Mesodermal cell (in vitro differentiated cells): ENCODE measurements at regions not wholly inside any gene's neighbourhood (a gene's known extent, or its start where the extent isn't known, plus 50 kb on each side); places are given as distances from the start of the nearest gene placed in this dataset.
A peak's percentile ranks its signal among the peaks of the same experiment; 100 is the strongest.

Experiments
- H3K27ac ChIP-seq: 2 replicates; pipeline ENCODE4 v1.7.0; 2013; ENCODE audit warnings: mild to moderate bottlenecking, low read depth, low read length, moderate library complexity; ENCODE audit not compliant: severe bottlenecking
- H3K36me3 ChIP-seq: 2 replicates; pipeline ENCODE4 v1.7.1; 2013; ENCODE audit warnings: mild to moderate bottlenecking, low read length, moderate library complexity; ENCODE audit not compliant: control insufficient read depth, insufficient read depth
- H3K4me1 ChIP-seq: one replicate; pipeline ENCODE4 v1.7.1; 2013; ENCODE audit warnings: mild to moderate bottlenecking, low read length; ENCODE audit not compliant: insufficient read depth, control insufficient read depth, poor library complexity, severe bottlenecking
- H3K4me3 ChIP-seq: 2 replicates; pipeline ENCODE4 v1.7.0; 2013; ENCODE audit warnings: low read length, control low read depth, mild to moderate bottlenecking; ENCODE audit not compliant: insufficient read depth, poor library complexity, severe bottlenecking; ENCODE audit errors: extremely low read depth
- H3K9me3 ChIP-seq: 2 replicates; pipeline ENCODE4 v1.7.1; 2013; ENCODE audit warnings: mild to moderate bottlenecking, low read length, moderate library complexity; ENCODE audit not compliant: control insufficient read depth
- WGBS, 2 experiments: methylation state at CpG; one replicate each; pipeline ENCODE4 v1.1.5; 2013; ENCODE audit warnings: missing lambda C conversion rate in 2 of 2; ENCODE audit not compliant: insufficient coverage in 2 of 2; 5-methylcytosine and 5-hydroxymethylcytosine counted together

GRCh38 chr20:16942756-16943155 is 194.6 kb downstream of the OTOR start:
- WGBS, 2 experiments: 100% methylated on average over 1 to 2 of the region's 2 CpGs
- no peak overlapping the region for H3K4me3 ChIP-seq

GRCh38 chr20:16944745-16945144 is 196.6 kb downstream of the OTOR start:
- 20% methylated on average over 1 of the region's 2 CpGs; no CpG with 5 or more reads in 1 of the 2 experiments for WGBS, 2 experiments
- Histone ChIP-seq H3K4me3 (no peak overlapping the region), H3K27ac (peak overlapping the region; percentile 83), H3K4me1 (peaks cover 11% of the 10 kb centered on the region), H3K9me3 (peaks cover 7% of the 10 kb centered on the region), H3K36me3 (no peaks in the 10 kb centered on the region)

More at GRCh38 chr20:16942756-16943155, 194.6 kb downstream of the OTOR start:
- H3K36me3 ChIP-seq: no peaks in the 10 kb centered on the region
- H3K4me1 ChIP-seq: peaks cover 9% of the 10 kb centered on the region
- H3K9me3 ChIP-seq: no peaks in the 10 kb centered on the region
- H3K27ac ChIP-seq: no peak overlapping the region

DNA sequence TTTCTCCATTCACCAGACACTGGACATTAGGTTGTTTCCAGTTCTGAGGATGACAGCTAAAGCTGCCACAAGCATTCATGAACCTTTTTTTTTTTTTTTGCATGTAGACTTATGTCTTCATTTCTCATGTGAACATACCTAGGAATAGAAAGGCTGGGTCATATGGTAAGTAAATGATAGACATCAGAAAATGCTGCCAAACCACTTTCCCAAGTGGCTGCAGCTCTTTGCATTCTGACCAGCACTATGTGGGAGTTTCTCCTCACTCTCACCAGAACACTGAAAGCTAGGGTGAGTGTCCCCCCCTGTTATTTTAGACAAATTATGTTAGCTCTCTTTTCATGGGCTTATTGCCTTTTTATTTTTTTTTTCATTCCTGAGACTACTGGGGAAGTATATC is 197.5 kb downstream of the OTOR start:
- Histone ChIP-seq H3K36me3 (no peaks in the 10 kb centered on the region), H3K4me1 (peaks cover 11% of the 10 kb centered on the region), H3K27ac (no peak overlapping the region), H3K4me3 (no peak overlapping the region), H3K9me3 (peaks cover 11% of the 10 kb centered on the region)

- Histone ChIP-seq H3K4me1 (peaks cover 11% of the 10 kb centered on the region), H3K9me3 (peaks cover 11% of the 10 kb centered on the region), H3K36me3 (no peaks in the 10 kb centered on the region), H3K27ac (no peak overlapping the region), H3K4me3 (no peak overlapping the region)
- 89 to 93% methylated on average over 1 of the region's 2 CpGs for WGBS, 2 experiments
Measured at GRCh38 chr20:16946097-16946496, 197.9 kb downstream of the OTOR start.

- H3K4me3 ChIP-seq: no peak overlapping the region
- no peak overlapping the region for H3K27ac ChIP-seq
- peaks cover 11% of the 10 kb centered on the region for H3K9me3 ChIP-seq
- H3K36me3 ChIP-seq: no peaks in the 10 kb centered on the region
- peaks cover 11% of the 10 kb centered on the region for H3K4me1 ChIP-seq
- WGBS, 2 experiments: 80% methylated on average over 1 of the region's 2 CpGs; no CpG with 5 or more reads in 1 of the 2 experiments
Measured at GRCh38 chr20:16947479-16947878, 199.3 kb downstream of the OTOR start.

DNA sequence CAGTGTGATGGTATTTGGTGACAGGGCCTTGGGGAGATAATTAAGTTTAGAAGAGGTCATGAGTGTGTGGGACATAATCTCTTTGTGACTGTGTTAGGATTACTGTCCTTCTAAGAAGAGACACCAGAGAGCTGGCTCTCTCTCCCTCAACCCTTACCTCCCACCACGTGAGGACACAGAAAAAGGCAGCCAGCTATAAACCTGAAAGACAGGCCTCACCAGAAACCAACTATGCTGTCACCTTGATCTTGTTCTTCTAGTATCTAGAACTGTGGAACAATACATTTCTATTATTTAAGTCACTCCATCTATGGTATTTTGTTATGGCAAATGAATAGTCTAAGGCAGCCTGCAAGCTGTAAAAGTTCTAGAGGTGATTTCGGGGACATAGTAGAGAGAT is 203.7 kb downstream of the OTOR start:
- Histone ChIP-seq H3K27ac (no peak overlapping the region), H3K9me3 (peaks cover 11% of the 10 kb centered on the region), H3K4me3 (no peak overlapping the region), H3K4me1 (peaks cover 30% of the 10 kb centered on the region), H3K36me3 (no peaks in the 10 kb centered on the region)
- WGBS, 2 experiments: 100% methylated on average over 1 of the region's 2 CpGs

DNA sequence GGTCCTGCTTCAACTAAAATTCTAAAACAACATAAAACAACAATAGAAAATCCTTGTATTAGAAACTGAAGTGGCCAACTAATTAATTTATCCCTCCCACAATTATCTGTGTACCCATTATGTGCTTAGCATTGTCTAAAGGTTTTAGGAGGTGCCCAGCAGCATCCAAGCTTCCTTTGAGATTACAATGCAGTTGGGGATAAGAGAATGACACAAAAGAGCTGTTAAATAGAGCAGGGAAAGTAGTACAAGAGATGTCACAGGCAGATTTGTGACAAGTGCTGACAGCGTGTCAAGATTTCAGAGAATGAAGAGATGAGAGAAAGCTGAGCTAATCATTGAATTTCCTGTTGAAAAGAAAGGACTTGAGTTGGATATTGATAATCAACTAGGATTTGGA is 204.8 kb downstream of the OTOR start:
- peak overlapping the region; percentile 81 for H3K27ac ChIP-seq
- H3K4me1 ChIP-seq: peaks cover 20% of the 10 kb centered on the region
- peaks cover 11% of the 10 kb centered on the region for H3K9me3 ChIP-seq
- 88 to 90% methylated on average over 1 of the region's 1 CpG for WGBS, 2 experiments
- no peaks in the 10 kb centered on the region for H3K36me3 ChIP-seq
- H3K4me3 ChIP-seq: no peak overlapping the region

GRCh38 chr20:16953858-16954257 is 205.7 kb downstream of the OTOR start:
- peaks cover 11% of the 10 kb centered on the region for H3K9me3 ChIP-seq
- H3K36me3 ChIP-seq: no peaks in the 10 kb centered on the region
- no peak overlapping the region for H3K4me3 ChIP-seq
- 67 to 68% methylated on average over 3 to 4 of the region's 4 CpGs for WGBS, 2 experiments
- H3K4me1 ChIP-seq: peaks cover 20% of the 10 kb centered on the region
- peak overlapping the region; percentile 81 for H3K27ac ChIP-seq

DNA sequence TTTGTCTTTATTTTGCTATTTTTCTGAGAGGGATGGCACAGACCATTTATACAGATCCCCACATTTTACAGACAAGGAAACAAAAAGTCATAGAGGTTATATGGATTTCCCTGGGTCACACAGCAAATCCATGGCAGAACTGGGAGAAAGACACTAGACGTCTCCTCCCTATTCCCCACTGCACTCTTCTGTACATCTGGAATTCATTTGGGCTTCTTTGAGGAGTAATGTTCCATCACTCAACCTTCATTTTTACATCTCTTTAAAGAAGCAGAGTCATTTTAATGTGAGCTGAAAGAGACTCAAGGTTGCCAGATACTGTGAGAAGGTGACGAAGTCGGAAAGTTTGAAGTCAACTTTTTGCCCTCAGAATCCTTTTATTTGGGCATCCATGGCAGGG is 207.3 kb downstream of the OTOR start:
- Histone ChIP-seq H3K4me1 (peaks cover 20% of the 10 kb centered on the region), H3K36me3 (no peaks in the 10 kb centered on the region), H3K9me3 (no peaks in the 10 kb centered on the region), H3K4me3 (no peak overlapping the region), H3K27ac (no peak overlapping the region)
- 86 to 100% methylated on average over 2 to 3 of the region's 3 CpGs for WGBS, 2 experiments

- no peaks in the 10 kb centered on the region for H3K36me3 ChIP-seq
- H3K4me3 ChIP-seq: no peak overlapping the region
- H3K27ac ChIP-seq: no peak overlapping the region
- peaks cover 3% of the 10 kb centered on the region for H3K9me3 ChIP-seq
- peaks cover 20% of the 10 kb centered on the region for H3K4me1 ChIP-seq
- no CpG with 5 or more reads among the region's 3 CpGs for WGBS, 2 experiments
Measured at GRCh38 chr20:16955971-16956370, 207.8 kb downstream of the OTOR start.

DNA sequence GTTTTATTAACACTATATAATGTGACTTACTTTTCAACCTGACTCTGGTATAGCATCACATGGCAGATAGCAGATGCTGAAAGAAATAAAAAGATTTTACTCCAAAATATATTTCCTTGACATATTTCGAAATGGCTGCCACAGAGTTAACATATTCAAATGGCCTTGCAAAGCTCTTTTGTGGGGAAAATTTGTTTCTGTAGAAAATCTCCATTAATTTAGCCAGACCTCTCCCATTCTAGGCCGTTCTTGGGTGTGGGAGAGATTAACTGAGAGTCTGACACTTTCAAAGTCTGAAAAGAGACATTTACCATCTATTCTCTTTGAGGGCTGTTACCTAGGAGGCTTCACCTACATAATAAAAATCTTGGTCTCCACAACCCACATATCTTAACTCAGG is 217.2 kb downstream of the OTOR start:
- Histone ChIP-seq H3K4me3 (no peak overlapping the region), H3K9me3 (peaks cover 5% of the 10 kb centered on the region), H3K4me1 (no peaks in the 10 kb centered on the region), H3K27ac (no peak overlapping the region), H3K36me3 (no peaks in the 10 kb centered on the region)
- WGBS, 2 experiments: no CpG with 5 or more reads among the region's 2 CpGs
